Heart left ventricle (tissue), 16 donors: ENCODE measurements at regions not wholly inside any gene's neighbourhood (a gene's known extent, or its start where the extent isn't known, plus 50 kb on each side); places are given as distances from the start of the nearest gene placed in this dataset.

Source experiments
- ATAC-seq, 4 donors: fragments of 200-7000 bp; cut with Tn5 transposase; one replicate each; pipeline ENCODE4 v1.9.1; 2020 to 2022; ENCODE audit warnings: moderate library complexity in 4 of 4, mild to moderate bottlenecking in 3 of 4, moderate number of reproducible peaks in 1 of 4
- DNase-seq, 5 donors: peaks; one replicate each; pipeline ENCODE4 v3.0.0-alpha.2; 2020
- H3K27ac ChIP-seq, 12 donors: fragments of 200-600 bp; sonication (generic) in 4 of 12; one replicate each; pipeline versions ENCODE4 v1.5.0 to v1.8.0; 2016 to 2022; ENCODE audit warnings: mild to moderate bottlenecking in 2 of 12
- H3K27me3 ChIP-seq, 9 donors: fragments of 200-600 bp; sonication (generic) in 2 of 9; one replicate each; pipeline versions ENCODE4 v1.5.1 to v1.8.0; 2016 to 2022; ENCODE audit warnings: mild to moderate bottlenecking in 3 of 9
- H3K36me3 ChIP-seq, 9 donors: fragments of 200-600 bp; sonication (generic) in 2 of 9; one replicate each; pipeline versions ENCODE4 v1.5.0 to v1.8.0; 2018 to 2022; ENCODE audit warnings: mild to moderate bottlenecking in 2 of 9
- H3K4me1 ChIP-seq, 12 donors: fragments of 200-600 bp; sonication (generic) in 4 of 12; one replicate each; pipeline versions ENCODE4 v1.5.0 to v1.8.0; 2016 to 2022; ENCODE audit warnings: mild to moderate bottlenecking in 3 of 12
- H3K4me3 ChIP-seq, 12 donors: fragments of 200-600 bp; sonication (generic) in 4 of 12; one replicate each; pipeline versions ENCODE4 v1.5.0 to v1.8.0; 2017 to 2022; ENCODE audit warnings: mild to moderate bottlenecking in 9 of 12, moderate library complexity in 4 of 12
- H3K9me3 ChIP-seq, 12 donors: fragments of 200-600 bp; sonication (generic) in 4 of 12; one replicate each; pipeline versions ENCODE4 v1.5.0 to v1.8.0; 2016 to 2022; ENCODE audit warnings: mild to moderate bottlenecking in 1 of 12
- POLR2A ChIP-seq, 2 donors: fragments of 450-650 bp; IDR thresholded peaks; one replicate each; pipeline ENCODE4 v1.6.1; 2017; ENCODE audit warnings: antibody characterized with exemption in 2 of 2, mild to moderate bottlenecking in 2 of 2, moderate library complexity in 2 of 2
- WGBS, 4 donors: extraction: QIAGEN DNeasy Blood & Tissue Kit in 2 of 4; methylation state at CpG; one replicate each; pipeline versions ENCODE4 v1.1.5 to v1.1.7; 2013 to 2018; 5-methylcytosine and 5-hydroxymethylcytosine counted together
- intact Hi-C, 10 donors: fragments of 100-400 bp; cut with DNase I; formaldehyde crosslinking; loops; one replicate each; pipeline versions ENCODE4 v1.11.1 to v1.14.2; 2022
- TF ChIP-seq, protein P1 (sequence below), 12 donors: fragments of 200-600 bp; sonication (generic) in 4 of 12; IDR thresholded peaks; one replicate each; pipeline versions ENCODE4 v1.5.0 to v1.8.0; 2018 to 2022; ENCODE audit warnings: antibody characterized with exemption in 12 of 12, mild to moderate bottlenecking in 5 of 12
- donor health status: ischemic (EF 13 %, LVEDD 7.1; RV severe dilation, severe dysfunction).
- donor health status: healthy with polysubstance abuse.
- donor health status: DM: no; HTN: yes; CAD: no.
- donor health status: DM: no; HTN: no; CAD: no.
- donor health status: ischemic (EF 25% LVEDD 6.9; RV normal size, moderate dysfunction).
- donor health status: ischemic (EF 25% LVEDD 5.7; RV mildly dilated, moderate dysfunction).
- donor health status: healthy.
- donor health status: DM: yes; HTN: yes; CAD: no.
- donor health status: ischemic (EF 35%, LVEDD 5.7; RV mildly dilated, moderate dysfunction).
- donor health status: nonischemic (EF 11% LVEDD 7.7; RV severe dilation, severe dysfunction).
- donor health status: DM: yes; HTN: yes; CAD: no.
- donor health status: PGD.
- donor health status: ischemic (EF 29% LVEDD 5.4; RV normal size, mild dysfunction).
- donor health status: nonischemic (EF 23%, LVEDD 6.1; RV moderate dilation, normal function).

DNA sequence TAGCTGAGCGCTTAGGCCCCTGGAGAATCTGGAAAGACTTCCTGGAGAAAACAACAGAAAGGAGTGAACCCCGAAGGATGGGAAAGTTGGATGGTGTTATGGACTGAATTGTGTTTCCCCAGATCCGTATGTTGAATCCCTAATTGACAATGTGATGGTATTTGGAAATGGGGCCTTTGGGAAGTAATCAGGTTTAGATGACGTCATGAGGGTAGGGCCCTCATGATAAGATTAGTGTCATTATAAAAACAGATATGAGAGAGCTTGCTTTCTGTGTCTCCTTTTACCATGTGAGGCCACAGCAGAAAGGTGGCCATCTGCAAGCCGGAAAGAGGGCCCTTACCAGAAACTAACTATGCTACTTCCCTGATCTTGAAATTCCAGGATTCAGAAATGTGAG, 159.5 kb downstream of the QDPR start:
- no peaks in the 10 kb centered on the region for H3K4me1 ChIP-seq
- no peak for TF ChIP-seq POLR2A (IDR thresholded peaks at IDR 0.05)
- TF ChIP-seq, protein P1, sequence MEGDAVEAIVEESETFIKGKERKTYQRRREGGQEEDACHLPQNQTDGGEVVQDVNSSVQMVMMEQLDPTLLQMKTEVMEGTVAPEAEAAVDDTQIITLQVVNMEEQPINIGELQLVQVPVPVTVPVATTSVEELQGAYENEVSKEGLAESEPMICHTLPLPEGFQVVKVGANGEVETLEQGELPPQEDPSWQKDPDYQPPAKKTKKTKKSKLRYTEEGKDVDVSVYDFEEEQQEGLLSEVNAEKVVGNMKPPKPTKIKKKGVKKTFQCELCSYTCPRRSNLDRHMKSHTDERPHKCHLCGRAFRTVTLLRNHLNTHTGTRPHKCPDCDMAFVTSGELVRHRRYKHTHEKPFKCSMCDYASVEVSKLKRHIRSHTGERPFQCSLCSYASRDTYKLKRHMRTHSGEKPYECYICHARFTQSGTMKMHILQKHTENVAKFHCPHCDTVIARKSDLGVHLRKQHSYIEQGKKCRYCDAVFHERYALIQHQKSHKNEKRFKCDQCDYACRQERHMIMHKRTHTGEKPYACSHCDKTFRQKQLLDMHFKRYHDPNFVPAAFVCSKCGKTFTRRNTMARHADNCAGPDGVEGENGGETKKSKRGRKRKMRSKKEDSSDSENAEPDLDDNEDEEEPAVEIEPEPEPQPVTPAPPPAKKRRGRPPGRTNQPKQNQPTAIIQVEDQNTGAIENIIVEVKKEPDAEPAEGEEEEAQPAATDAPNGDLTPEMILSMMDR (IDR thresholded peaks at IDR 0.05) = no peak
- ATAC-seq = no peak
- H3K27me3 ChIP-seq = no peaks in the 10 kb centered on the region
- 74 to 83% (median 76%) methylated on average over 5 of the region's 5 CpGs for WGBS, 4 donors
- H3K9me3 ChIP-seq = peaks cover 0 to 13% (median 3%) of the 10 kb centered on the region in 12 donors
- DNase-seq = no peak
- H3K36me3 ChIP-seq = no peaks in the 10 kb centered on the region
- no peak overlapping the region for H3K27ac ChIP-seq
- intact Hi-C loops = loop anchor here in 3 of 10 donors (5.0 to 10.0 kb wide), 4 partner anchors 92 to 122 kb away; no protein-coding TSS in a partner anchor
- no peak overlapping the region for H3K4me3 ChIP-seq

DNA sequence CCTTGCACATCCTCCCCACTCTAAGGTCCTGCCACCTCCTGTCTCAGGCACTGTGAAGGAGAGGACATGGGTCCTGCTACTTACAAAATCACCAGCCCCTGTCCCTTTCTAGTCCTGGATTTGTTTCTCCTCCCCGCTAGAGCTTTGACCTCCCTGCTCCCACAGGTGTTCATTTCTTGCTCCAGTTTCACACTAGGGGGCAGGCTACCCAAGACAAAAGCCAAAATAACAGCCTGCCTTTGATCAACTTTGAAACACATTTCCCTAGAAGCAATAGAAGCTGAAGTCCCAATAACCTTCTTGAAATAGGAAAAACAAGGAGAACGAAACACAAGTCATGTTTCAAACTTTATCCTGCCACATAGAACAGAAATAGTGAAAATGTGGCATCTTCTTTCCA, 164.4 kb downstream of the QDPR start:
- Histone ChIP-seq H3K27me3 (no peaks in the 10 kb centered on the region), H3K9me3 (peaks cover 0 to 5% (median 0%) of the 10 kb centered on the region in 12 donors), H3K4me1 (no peaks in the 10 kb centered on the region), H3K36me3 (no peaks in the 10 kb centered on the region), H3K27ac (no peak overlapping the region), H3K4me3 (no peak overlapping the region)
- TF ChIP-seq POLR2A (IDR thresholded peaks at IDR 0.05) = no peak
- TF ChIP-seq, protein P1 (IDR thresholded peaks at IDR 0.05) = peak; percentile 17 to 64 (median 42)
- 51 to 79% (median 54%) methylated on average over 2 of the region's 2 CpGs for WGBS, 4 donors
- DNase-seq = no peak
- intact Hi-C loops = loop anchor here in 6 of 10 donors (5.0 kb wide), 3 partner anchors 100 to 125 kb away; no protein-coding TSS in a partner anchor
- peak in 2 of 4 donors; percentile 18 to 41 for ATAC-seq

DNA sequence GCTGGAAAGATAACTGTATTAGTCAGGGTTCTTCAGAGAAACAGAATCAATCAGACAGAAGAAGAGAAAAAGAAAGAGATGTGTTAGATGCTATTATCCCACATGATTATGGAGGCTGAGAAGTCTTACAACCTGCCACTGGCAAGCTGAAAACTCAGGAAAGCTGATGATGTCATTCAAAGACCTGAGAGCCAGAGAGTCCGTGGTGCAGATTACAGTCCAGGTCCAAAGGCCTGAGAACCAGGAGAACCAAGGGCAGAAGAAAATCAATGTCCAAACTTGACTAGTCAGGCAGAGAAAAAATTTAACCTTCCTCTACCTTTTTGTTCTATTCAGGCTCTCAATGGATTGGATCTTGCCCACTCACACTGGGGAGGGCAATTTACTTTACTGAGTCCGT, 172.5 kb downstream of the QDPR start:
- Histone ChIP-seq H3K4me1 (no peaks in the 10 kb centered on the region), H3K27me3 (no peaks in the 10 kb centered on the region), H3K27ac (no peak overlapping the region), H3K9me3 (no peaks in the 10 kb centered on the region), H3K36me3 (no peaks in the 10 kb centered on the region), H3K4me3 (no peak overlapping the region)
- DNase-seq = no peak
- TF ChIP-seq, protein P1 (IDR thresholded peaks at IDR 0.05) = no peak
- no peak for TF ChIP-seq POLR2A (IDR thresholded peaks at IDR 0.05)
- intact Hi-C loops = loop anchor here in 1 of 10 donors (10.0 kb wide), 1 partner anchor 885 kb away; no protein-coding TSS in a partner anchor
- 85 to 90% (median 88%) methylated on average over 2 of the region's 2 CpGs for WGBS, 4 donors
- ATAC-seq = no peak

DNA sequence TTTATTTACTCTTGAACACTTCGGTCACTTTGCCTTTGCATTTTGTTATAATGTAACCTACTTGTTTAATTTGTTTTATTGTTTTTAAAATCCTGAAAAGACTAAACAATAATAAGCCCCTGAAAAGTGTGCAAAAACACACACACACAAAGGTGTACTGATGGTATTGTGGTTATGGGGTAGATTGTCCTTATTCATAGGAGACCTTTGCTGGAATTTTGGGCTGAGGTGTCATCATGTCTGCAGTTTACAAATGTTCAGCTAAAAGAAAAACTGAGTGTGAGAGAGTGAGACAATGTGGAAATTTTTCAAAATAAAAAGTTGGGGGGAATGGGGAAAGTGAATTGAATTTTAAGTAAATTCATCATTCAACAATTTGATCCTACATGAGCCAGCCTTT, 174.9 kb downstream of the QDPR start:
- Histone ChIP-seq H3K4me3 (no peak overlapping the region), H3K4me1 (no peaks in the 10 kb centered on the region), H3K9me3 (no peaks in the 10 kb centered on the region), H3K27me3 (no peaks in the 10 kb centered on the region), H3K27ac (no peak overlapping the region), H3K36me3 (no peaks in the 10 kb centered on the region)
- intact Hi-C loops = loop anchor here in 1 of 10 donors (10.0 kb wide), 1 partner anchor 882 kb away; no protein-coding TSS in a partner anchor
- no peak for ATAC-seq
- no peak for DNase-seq
- 85 to 92% (median 88%) methylated on average over 1 of the region's 1 CpG for WGBS, 4 donors
- TF ChIP-seq POLR2A (IDR thresholded peaks at IDR 0.05) = no peak
- TF ChIP-seq, protein P1 (IDR thresholded peaks at IDR 0.05) = no peak
